A673 (cell line): ENCODE measurements at regions not wholly inside any gene's neighbourhood (a gene's known extent, or its start where the extent isn't known, plus 50 kb on each side); places are given as distances from the start of the nearest gene placed in this dataset.

Experiments used
- BruUV-seq: library from RNA; stranded (reverse); fragments of 400-500 nt; replicated peaks from 2 replicates; lab custom pipeline; 2021; lab: Mats Ljungman, UMichigan
- CTCF ChIA-PET: fragments of 300-600 bp; sonication (Branson Sonifier 250); formaldehyde crosslinking; loops from one replicate; lab custom pipeline; 2022; ENCODE audit warnings: antibody characterized with exemption; lab: Charles Lee
- POLR2A ChIA-PET: fragments of 300-600 bp; sonication (Branson Sonifier 250); formaldehyde crosslinking; loops from one replicate; lab custom pipeline; 2022; ENCODE audit warnings: antibody characterized with exemption; ENCODE audit not compliant: low non-redundant PET; lab: Charles Lee
- DNase-seq: peaks from one replicate; pipeline ENCODE4 v3.0.0-alpha.2; 2015; ENCODE audit warnings: low spot score
- H3K27ac ChIP-seq: fragments of 200-600 bp; sonication (generic); 2 replicates; pipeline ENCODE4 v1.5.1; 2016; ENCODE audit warnings: mixed run types, low read depth, mild to moderate bottlenecking, mixed read lengths, antibody characterized with exemption, low read length; ENCODE audit not compliant: poor library complexity, severe bottlenecking
- H3K27me3 ChIP-seq: fragments of 200-600 bp; sonication (generic); replicated peaks from 2 replicates; pipeline ENCODE4 v1.6.1; 2017; ENCODE audit warnings: mixed run types, low read depth, mild to moderate bottlenecking, mixed read lengths, antibody characterized with exemption, low read length; ENCODE audit not compliant: insufficient read depth, poor library complexity
- H3K36me3 ChIP-seq: fragments of 200-600 bp; sonication (generic); 2 replicates; pipeline ENCODE4 v1.6.1; 2016; ENCODE audit warnings: mixed run types, mild to moderate bottlenecking, mixed read lengths, antibody characterized with exemption, low read length; ENCODE audit not compliant: insufficient read depth, poor library complexity, severe bottlenecking
- H3K4me1 ChIP-seq: fragments of 200-600 bp; sonication (generic); 2 replicates; pipeline ENCODE4 v1.6.1; 2017; ENCODE audit warnings: mixed run types, mild to moderate bottlenecking, mixed read lengths, antibody characterized with exemption, low read length; ENCODE audit not compliant: insufficient read depth, poor library complexity, severe bottlenecking
- H3K4me3 ChIP-seq: fragments of 200-600 bp; sonication (generic); 2 replicates; pipeline ENCODE4 v1.5.1; 2016; ENCODE audit warnings: low read depth, mixed run types, mild to moderate bottlenecking, mixed read lengths, low read length; ENCODE audit not compliant: poor library complexity, severe bottlenecking
- H3K9me3 ChIP-seq: fragments of 200-600 bp; sonication (generic); 2 replicates; pipeline ENCODE4 v1.6.1; 2016; ENCODE audit warnings: mixed run types, low read depth, mild to moderate bottlenecking, mixed read lengths, antibody characterized with exemption, low read length; ENCODE audit not compliant: poor library complexity, severe bottlenecking
- CTCF ChIP-seq: fragments of 300-800, 200-600 bp; sonication (generic); conservative IDR thresholded peaks from 2 replicates; pipeline ENCODE4 v1.5.1; 2017; ENCODE audit warnings: low read depth, mild to moderate bottlenecking, antibody characterized with exemption, low read length, moderate library complexity, mixed read lengths
- EZH2 ChIP-seq: fragments of 200-600 bp; sonication (generic); IDR thresholded peaks from 2 replicates; pipeline ENCODE4 v1.6.1; 2017; ENCODE audit warnings: borderline replicate concordance, low read depth, mild to moderate bottlenecking, mixed read lengths, antibody characterized with exemption, low read length; ENCODE audit not compliant: poor library complexity, severe bottlenecking
- intact Hi-C: fragments of 100-400 bp; cut with micrococcal nuclease; formaldehyde crosslinking; loops from one replicate; pipeline ENCODE4 v1.10.0; 2022; ENCODE audit not compliant: unreplicated experiment

DNA sequence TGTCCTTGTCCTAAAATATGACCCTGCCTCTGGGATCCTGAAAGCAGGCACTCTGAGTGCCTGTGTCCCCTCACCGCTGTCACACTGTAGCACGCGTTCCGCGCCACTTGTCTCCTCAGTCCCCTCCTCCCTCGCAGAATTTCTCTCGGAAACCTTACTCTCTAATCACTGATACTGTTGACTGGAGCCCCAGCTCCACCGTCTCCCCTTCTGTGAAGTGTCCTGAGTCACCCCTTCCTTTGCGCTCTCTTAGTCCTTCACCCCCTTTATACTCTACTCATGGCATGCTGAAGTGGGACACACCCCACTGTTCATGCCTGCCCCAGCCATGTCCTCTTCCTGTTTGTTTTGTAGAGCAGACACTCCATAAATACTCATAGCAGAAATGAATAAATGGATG lies 104.7 kb downstream of the ZNF664 start:
- no TSS peak for BruUV-seq
- peaks cover 9% of the 10 kb centered on the region for H3K4me1 ChIP-seq
- TF ChIP-seq CTCF (no peak), EZH2 (no peak)
- no peak for DNase-seq
- H3K27ac ChIP-seq: no peak overlapping the region
- H3K36me3 ChIP-seq: no peaks in the 10 kb centered on the region
- H3K9me3 ChIP-seq: no peaks in the 10 kb centered on the region
- intact Hi-C loops: no loop called here
- ChIA-PET CTCF (no interaction called here), POLR2A (no interaction called here)
- H3K4me3 ChIP-seq: no peak overlapping the region
- H3K27me3 ChIP-seq: no peaks in the 10 kb centered on the region

DNA sequence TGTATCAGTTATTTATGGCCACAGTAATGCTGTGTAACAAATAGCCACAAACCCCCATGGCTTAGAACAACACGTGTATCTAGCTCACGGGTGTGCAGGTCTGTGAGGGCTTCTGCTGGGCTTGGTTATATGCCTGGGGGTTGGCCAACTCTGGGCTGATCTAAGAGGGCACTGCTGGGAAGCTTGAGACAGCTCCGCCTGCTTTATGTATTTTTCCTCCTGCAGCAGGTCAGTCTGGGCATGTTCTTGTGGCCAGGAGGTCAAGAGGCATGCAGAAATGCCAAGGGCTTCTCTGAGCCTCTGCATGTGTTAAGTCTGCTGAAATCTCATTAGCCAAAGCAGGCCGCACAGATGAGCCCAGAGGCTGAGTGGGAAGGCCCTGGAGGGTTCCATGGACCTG lies 105.8 kb downstream of the ZNF664 start:
- no peak overlapping the region for H3K27ac ChIP-seq
- no peaks in the 10 kb centered on the region for H3K27me3 ChIP-seq
- H3K4me1 ChIP-seq: no peaks in the 10 kb centered on the region
- TF ChIP-seq EZH2 (no peak), CTCF (no peak)
- CTCF ChIA-PET: interaction anchor here (0.6 kb wide), 1 partner anchor 554 kb away, joined by 6 read pairs; no protein-coding TSS in a partner anchor
- H3K4me3 ChIP-seq: no peak overlapping the region
- no TSS peak for BruUV-seq
- POLR2A ChIA-PET: no interaction called here
- intact Hi-C loops: no loop called here
- DNase-seq: no peak
- no peaks in the 10 kb centered on the region for H3K36me3 ChIP-seq
- no peaks in the 10 kb centered on the region for H3K9me3 ChIP-seq

- Histone ChIP-seq H3K27me3 (no peaks in the 10 kb centered on the region), H3K4me3 (no peak overlapping the region), H3K9me3 (no peaks in the 10 kb centered on the region), H3K36me3 (no peaks in the 10 kb centered on the region), H3K27ac (no peak overlapping the region), H3K4me1 (no peaks in the 10 kb centered on the region)
- no peak for DNase-seq
- ChIA-PET POLR2A (no interaction called here), CTCF (no interaction called here)
- intact Hi-C loops: no loop called here
- TF ChIP-seq EZH2 (no peak), CTCF (no peak)
- BruUV-seq: no TSS peak
These were observed 107.6 kb downstream of the ZNF664 start for GRCh38 chr12:124080649-124081048.
